Spinal cord (tissue), 9 donors: ENCODE measurements at regions not wholly inside any gene's neighbourhood (a gene's known extent, or its start where the extent isn't known, plus 50 kb on each side); places are given as distances from the start of the nearest gene placed in this dataset.
A peak's percentile ranks its signal among the peaks of the same experiment; 100 is the strongest.
"Not testable (repeated sequence)": the region's sequence is repeated elsewhere in the genome, so short reads cannot be mapped to it uniquely, and the experiment has no call there.

ENCODE experiments used
- DNase-seq, 6 donors: peaks; one replicate each; pipeline versions ENCODE4 v3.0.0 to v3.0.0-alpha.2; 2013 to 2015; ENCODE audit warnings: low spot score in 6 of 6, low read depth in 4 of 6
- H3K27ac ChIP-seq: one replicate; pipeline ENCODE4 v1.5.1; 2013; ENCODE audit warnings: low read depth, low read length, control low read depth
- H3K27me3 ChIP-seq: one replicate; pipeline ENCODE4 v1.6.1; 2013; ENCODE audit warnings: low read length; ENCODE audit not compliant: control insufficient read depth, insufficient read depth
- H3K36me3 ChIP-seq: one replicate; pipeline ENCODE4 v1.6.1; 2013; ENCODE audit warnings: low read length; ENCODE audit not compliant: control insufficient read depth, insufficient read depth
- H3K4me1 ChIP-seq: one replicate; pipeline ENCODE4 v1.6.1; 2013; ENCODE audit warnings: low read length; ENCODE audit not compliant: control insufficient read depth, insufficient read depth
- H3K4me3 ChIP-seq: one replicate; pipeline ENCODE4 v1.5.1; 2013; ENCODE audit warnings: low read depth, low read length, control low read depth
- H3K9me3 ChIP-seq: one replicate; pipeline ENCODE4 v1.6.1; 2013; ENCODE audit warnings: low read length; ENCODE audit not compliant: control insufficient read depth, insufficient read depth
- WGBS: methylation state at CpG from one replicate; pipeline ENCODE4 v1.1.5; 2013; ENCODE audit warnings: missing lambda C conversion rate; ENCODE audit not compliant: insufficient coverage; 5-methylcytosine and 5-hydroxymethylcytosine counted together
- donor health status: healthy.

DNA sequence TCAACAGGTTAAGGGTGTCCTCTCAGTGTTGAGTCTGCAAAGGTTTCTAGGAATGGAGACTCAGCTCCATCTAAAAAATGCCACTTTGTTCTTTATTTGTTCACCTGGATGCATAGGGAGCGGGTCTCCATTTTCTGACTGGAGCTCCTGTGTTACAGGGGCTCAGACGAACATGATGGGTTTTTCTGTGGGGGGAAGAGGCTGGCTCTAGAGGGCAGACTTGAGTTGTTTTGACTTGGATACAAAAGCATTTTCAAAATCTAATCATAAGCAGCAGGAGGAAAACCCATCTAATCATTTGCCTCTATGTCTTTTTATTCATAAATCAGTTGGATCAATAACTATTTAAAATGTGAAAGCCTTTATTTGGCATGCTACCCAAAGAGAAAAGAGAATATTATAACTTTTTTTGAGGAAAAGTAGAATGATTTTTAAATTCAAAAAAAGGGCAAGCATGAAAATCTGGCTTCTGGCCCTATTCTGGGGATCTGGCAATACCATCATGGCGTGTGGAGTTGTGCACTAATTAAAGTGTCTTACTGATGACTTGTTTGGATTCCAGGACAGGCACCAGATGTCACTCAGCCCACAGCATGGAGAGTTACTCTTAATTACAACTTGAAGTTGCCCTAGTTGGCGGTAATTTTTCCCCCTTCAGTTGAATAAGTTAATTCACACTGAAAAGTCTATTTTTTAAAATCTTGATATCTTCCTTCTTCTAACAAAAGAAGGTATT lies 594.9 kb downstream of the REEP3 start:
- Histone ChIP-seq H3K4me3 (no peak overlapping the region), H3K27ac (no peak overlapping the region), H3K27me3 (no peaks in the 10 kb centered on the region), H3K4me1 (no peaks in the 10 kb centered on the region), H3K36me3 (no peaks in the 10 kb centered on the region), H3K9me3 (no peaks in the 10 kb centered on the region)
- 100% methylated on average over 1 of the region's 4 CpGs for WGBS
- DNase-seq, result peak in 2 of 6 donors; percentile 64 to 84

DNA sequence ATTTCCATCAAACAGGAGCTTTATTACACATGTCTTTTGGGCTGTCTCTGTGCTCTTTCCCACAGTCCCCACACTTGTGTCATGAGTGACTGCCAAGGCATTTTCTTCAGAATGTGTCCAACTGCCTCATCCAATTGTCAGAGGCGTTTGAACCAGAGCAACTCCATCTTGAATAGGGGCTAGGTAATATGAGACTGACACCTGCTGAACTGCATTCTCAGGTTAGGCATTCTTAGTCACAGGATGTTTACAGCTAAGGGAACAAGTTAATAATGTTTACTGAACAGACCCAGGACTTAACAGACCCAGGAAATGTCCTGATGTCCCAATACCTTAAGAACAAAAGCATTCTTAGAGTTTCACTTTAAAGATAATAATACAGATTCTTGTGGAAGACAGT lies 595.5 kb downstream of the REEP3 start:
- no peak overlapping the region for H3K4me3 ChIP-seq
- H3K9me3 ChIP-seq, result no peaks in the 10 kb centered on the region
- H3K27ac ChIP-seq, result no peak overlapping the region
- H3K36me3 ChIP-seq, result no peaks in the 10 kb centered on the region
- WGBS, result no CpG with 5 or more reads among the region's 1 CpG
- no peaks in the 10 kb centered on the region for H3K27me3 ChIP-seq
- no peak for DNase-seq
- no peaks in the 10 kb centered on the region for H3K4me1 ChIP-seq

DNA sequence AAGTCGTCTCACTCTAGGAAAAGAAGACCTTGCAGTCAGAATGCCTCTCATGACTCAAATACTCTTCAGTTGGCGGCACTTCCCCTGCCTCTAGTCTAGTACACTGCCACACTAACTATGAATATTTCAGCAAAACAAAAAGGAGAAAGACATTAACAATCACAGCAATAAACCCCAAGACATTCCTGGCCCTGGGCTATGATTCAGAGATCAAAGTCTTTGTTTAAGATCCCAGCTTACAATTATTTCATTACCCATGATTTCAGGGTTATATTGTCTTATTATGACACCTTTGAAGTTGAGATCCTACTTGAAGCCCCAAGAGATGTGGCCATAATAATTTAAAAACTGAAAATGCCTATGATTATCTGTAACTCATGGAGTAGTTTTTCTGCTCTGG lies 597.5 kb downstream of the REEP3 start:
- Histone ChIP-seq H3K27me3 (no peaks in the 10 kb centered on the region), H3K9me3 (no peaks in the 10 kb centered on the region), H3K4me3 (no peak overlapping the region), H3K4me1 (no peaks in the 10 kb centered on the region), H3K27ac (no peak overlapping the region), H3K36me3 (no peaks in the 10 kb centered on the region)
- 78% methylated on average over 2 of the region's 2 CpGs for WGBS
- no peak for DNase-seq

DNA sequence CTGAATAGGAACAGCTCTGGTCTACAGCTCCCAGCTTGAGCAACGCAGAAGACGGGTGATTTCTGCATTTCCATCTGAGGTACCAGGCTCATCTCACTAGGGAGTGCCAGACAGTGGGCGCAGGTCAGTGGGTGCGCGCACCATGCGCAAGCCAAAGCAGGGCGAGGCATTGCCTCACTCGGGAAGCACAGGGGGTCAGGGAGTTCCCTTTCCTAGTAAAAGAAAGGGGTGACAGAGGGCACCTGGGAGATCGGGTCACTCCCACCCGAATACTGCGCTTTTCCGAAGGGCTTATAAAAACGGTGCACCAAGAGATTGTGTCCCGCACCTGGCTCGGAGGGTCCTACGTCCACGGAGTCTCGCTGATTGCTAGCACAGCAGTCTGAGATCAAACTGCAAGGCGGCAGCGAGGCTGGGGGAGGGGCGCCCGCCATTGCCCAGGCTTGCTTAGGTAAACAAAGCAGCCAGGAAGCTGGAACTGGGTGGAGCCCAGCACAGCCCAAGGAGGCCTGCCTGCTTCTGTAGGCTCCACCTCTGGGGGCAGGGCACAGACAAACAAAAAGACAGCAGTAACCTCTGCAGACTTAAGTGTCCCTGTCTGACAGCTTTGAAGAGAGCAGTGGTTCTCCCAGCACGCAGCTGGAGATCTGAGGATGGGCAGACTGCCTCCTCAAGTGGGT lies 599.2 kb downstream of the REEP3 start:
- not testable (repeated sequence) for DNase-seq, H3K27ac ChIP-seq, H3K9me3 ChIP-seq, H3K36me3 ChIP-seq, H3K4me3 ChIP-seq, H3K4me1 ChIP-seq, H3K27me3 ChIP-seq
- 96% methylated on average over 7 of the region's 23 CpGs for WGBS

DNA sequence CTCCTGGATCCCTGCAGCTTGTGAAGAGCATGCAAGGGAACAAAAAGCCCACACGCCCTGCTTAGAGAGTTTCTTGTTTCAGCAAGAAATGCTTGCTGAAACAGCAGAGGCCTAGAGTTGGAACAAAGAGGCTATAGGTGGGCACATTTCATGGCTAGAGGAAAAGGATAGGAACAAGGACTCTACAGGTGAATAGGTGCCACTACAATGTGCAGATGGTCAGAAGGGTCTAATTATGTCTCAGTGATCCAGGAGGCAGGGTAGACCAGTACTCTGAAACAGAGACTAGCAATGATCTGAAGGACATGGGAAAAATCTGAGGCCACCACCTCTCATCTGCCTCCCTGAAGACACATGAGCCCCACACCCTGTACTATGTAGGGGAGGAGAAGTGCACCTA lies 609.0 kb downstream of the REEP3 start:
- Histone ChIP-seq H3K36me3 (no peaks in the 10 kb centered on the region), H3K4me3 (no peak overlapping the region), H3K27ac (no peak overlapping the region), H3K9me3 (no peaks in the 10 kb centered on the region), H3K27me3 (no peaks in the 10 kb centered on the region), H3K4me1 (no peaks in the 10 kb centered on the region)
- DNase-seq, result no peak
- WGBS, result 86% methylated on average over 1 of the region's 1 CpG

DNA sequence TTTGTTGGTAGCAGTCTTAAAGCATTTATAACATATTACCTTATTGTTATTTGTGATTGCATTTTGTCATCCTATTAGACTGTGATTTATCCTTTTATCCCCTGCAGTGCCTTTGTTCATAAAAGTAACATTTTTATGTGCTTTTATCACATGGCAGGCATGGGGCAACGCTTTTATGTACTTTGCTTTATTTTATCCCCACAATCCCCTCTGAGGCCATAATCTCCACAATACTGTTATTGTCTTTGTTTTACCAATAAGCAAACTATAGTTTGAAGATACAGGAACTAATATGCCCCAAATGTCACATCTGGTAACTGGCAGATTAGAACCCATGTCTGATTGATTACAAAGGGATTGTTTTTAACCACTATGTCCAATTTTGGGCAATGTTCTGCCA lies 613.5 kb downstream of the REEP3 start:
- no peak overlapping the region for H3K27ac ChIP-seq
- H3K36me3 ChIP-seq, result no peaks in the 10 kb centered on the region
- no peaks in the 10 kb centered on the region for H3K27me3 ChIP-seq
- H3K4me3 ChIP-seq, result no peak overlapping the region
- H3K9me3 ChIP-seq, result no peaks in the 10 kb centered on the region
- H3K4me1 ChIP-seq, result no peaks in the 10 kb centered on the region
- WGBS, result no CpG with 5 or more reads among the region's 1 CpG
- no peak for DNase-seq

DNA sequence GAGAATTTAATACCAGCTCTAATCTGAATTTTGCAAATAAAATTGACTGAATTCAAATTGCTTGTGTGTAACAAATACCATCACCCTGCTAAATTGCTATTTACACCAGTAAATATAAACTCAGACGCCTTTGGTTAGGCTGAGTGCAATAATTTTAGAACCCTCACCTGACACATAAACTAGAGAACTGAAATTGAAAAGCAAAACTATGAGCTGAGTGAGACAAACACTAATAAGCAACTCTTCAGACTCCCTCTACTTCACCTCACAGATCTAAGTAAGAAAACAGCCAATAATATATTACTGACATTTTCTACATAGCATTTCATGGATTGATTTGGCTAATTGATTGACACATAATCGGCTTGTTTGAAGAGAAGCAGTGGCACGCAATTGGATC lies 621.2 kb downstream of the REEP3 start:
- WGBS, result 75% methylated on average over 1 of the region's 3 CpGs
- DNase-seq, result no peak
- Histone ChIP-seq H3K9me3 (no peaks in the 10 kb centered on the region), H3K36me3 (no peaks in the 10 kb centered on the region), H3K27me3 (no peaks in the 10 kb centered on the region), H3K4me1 (no peaks in the 10 kb centered on the region), H3K4me3 (no peak overlapping the region), H3K27ac (no peak overlapping the region)

DNA sequence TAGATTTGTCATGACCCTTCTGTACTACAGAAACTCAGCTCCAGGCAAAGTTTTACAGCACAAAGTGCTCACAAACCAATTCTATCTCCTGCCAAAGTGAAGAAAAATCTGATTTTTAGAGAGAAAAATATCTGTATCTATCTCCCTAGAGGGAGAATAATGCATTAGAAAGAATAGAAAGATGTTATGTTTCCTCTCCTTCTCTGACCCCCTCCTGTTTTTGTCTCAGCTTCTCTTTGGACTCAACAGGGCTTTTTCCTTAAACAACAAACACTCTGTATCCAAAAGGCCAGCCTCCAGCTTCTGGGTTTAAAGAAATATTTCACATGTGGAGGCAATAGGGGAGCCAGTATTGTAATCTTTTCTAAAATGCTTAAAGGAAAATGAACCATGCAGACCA lies 627.4 kb downstream of the REEP3 start:
- Histone ChIP-seq H3K4me3 (no peak overlapping the region), H3K4me1 (no peaks in the 10 kb centered on the region), H3K9me3 (no peaks in the 10 kb centered on the region), H3K36me3 (no peaks in the 10 kb centered on the region), H3K27ac (no peak overlapping the region), H3K27me3 (no peaks in the 10 kb centered on the region)
- peak in 1 of 6 donors; percentile 68 for DNase-seq

DNA sequence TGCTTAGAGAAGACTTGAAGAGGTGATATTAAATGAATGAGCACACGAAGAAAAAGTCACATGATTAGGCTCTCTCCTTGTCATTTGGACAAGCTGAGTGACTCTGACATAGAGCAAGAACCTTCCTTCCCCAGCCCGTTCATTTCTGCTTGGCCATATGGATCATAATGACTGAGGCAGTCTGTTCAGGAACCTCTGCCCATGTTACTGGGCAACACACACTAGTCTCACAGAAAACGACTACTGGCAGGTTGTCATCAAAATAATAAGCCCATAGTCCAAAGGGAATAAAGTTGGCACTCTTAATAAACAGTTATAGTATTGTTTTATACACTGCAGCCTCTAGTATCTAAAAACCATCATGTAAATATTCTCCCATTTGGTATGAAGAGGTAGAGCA lies 635.0 kb downstream of the REEP3 start:
- no peaks in the 10 kb centered on the region for H3K36me3 ChIP-seq
- H3K9me3 ChIP-seq, result no peaks in the 10 kb centered on the region
- DNase-seq, result peak in 2 of 6 donors; percentile 30 to 67
- 33% methylated on average over 1 of the region's 3 CpGs for WGBS
- no peak overlapping the region for H3K27ac ChIP-seq
- H3K27me3 ChIP-seq, result no peaks in the 10 kb centered on the region
- H3K4me3 ChIP-seq, result no peak overlapping the region
- H3K4me1 ChIP-seq, result no peaks in the 10 kb centered on the region

DNA sequence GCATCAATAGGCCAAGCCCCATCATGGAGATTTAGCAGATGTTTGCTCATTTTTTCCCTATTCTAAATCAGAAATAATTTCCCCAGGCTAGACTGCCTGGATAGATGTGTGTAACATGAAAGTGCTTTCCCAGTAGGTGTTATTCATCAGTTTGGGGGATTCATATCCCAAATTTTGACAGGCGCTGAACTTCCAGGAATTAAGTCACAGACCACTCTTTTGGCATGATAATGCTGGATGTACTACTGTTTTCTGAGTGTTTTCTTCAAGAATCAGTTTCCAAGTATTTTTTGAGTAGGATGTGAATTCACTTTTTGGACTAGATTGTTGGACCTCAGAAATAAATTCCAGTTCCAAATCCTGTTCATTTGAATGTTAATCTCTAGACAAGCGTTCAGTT lies 637.4 kb downstream of the REEP3 start:
- Histone ChIP-seq H3K36me3 (no peaks in the 10 kb centered on the region), H3K27me3 (no peaks in the 10 kb centered on the region), H3K9me3 (no peaks in the 10 kb centered on the region), H3K4me3 (no peak overlapping the region), H3K27ac (no peak overlapping the region), H3K4me1 (no peaks in the 10 kb centered on the region)
- peak in 1 of 6 donors; percentile 21 for DNase-seq
- WGBS, result 95% methylated on average over 2 of the region's 2 CpGs
